ENCODE measurements at regions not wholly inside any gene's neighbourhood (a gene's known extent, or its start where the extent isn't known, plus 50 kb on each side); places are given as distances from the start of the nearest gene placed in this dataset.

GRCh38 chr12:105733579-105733978, 403.1 kb downstream of the C12orf75 start:
- TF ChIP-seq GATA2 (IDR thresholded peaks at IDR 0.05; ENCODE audit: low read depth, low read length) (no peak), GATA3 (IDR thresholded peaks at IDR 0.05; ENCODE audit: low read depth, low read length) (no peak)

All from SH-SY5Y (cell line).